ENCODE measurements at regions not wholly inside any gene's neighbourhood (a gene's known extent, or its start where the extent isn't known, plus 50 kb on each side); places are given as distances from the start of the nearest gene placed in this dataset.

DNA sequence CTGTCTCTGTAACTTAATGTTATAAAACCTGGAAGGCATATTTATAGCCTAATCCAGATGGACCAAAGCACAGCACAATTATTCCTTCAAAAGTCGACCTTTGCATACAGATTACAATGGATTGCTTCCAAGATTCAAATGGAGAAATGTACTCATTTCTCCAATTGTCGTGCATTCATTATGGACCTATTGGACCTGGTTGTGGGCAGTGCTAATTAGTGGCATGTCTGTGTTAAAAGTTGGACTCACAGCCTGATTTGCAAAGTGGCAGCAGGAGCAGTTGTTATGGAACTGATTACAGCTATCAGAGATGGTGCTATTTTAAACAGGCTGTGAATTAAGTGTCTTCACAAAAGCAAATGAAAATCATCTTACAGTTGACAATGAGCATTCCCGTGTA, 1529.3 kb upstream of the SLC10A2 start:
- no peak for DNase-seq (ENCODE audit: low read depth in 2 of 2)
- TF ChIP-seq, protein P1, sequence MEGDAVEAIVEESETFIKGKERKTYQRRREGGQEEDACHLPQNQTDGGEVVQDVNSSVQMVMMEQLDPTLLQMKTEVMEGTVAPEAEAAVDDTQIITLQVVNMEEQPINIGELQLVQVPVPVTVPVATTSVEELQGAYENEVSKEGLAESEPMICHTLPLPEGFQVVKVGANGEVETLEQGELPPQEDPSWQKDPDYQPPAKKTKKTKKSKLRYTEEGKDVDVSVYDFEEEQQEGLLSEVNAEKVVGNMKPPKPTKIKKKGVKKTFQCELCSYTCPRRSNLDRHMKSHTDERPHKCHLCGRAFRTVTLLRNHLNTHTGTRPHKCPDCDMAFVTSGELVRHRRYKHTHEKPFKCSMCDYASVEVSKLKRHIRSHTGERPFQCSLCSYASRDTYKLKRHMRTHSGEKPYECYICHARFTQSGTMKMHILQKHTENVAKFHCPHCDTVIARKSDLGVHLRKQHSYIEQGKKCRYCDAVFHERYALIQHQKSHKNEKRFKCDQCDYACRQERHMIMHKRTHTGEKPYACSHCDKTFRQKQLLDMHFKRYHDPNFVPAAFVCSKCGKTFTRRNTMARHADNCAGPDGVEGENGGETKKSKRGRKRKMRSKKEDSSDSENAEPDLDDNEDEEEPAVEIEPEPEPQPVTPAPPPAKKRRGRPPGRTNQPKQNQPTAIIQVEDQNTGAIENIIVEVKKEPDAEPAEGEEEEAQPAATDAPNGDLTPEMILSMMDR (IDR thresholded peaks at IDR 0.05; ENCODE audit: low read depth, low read length) = no peak
- no peak overlapping the region for H3K4me3 ChIP-seq (replicated peaks in 1 of 2; ENCODE audit: low read depth in 2 of 2, low read length in 2 of 2)

DNA sequence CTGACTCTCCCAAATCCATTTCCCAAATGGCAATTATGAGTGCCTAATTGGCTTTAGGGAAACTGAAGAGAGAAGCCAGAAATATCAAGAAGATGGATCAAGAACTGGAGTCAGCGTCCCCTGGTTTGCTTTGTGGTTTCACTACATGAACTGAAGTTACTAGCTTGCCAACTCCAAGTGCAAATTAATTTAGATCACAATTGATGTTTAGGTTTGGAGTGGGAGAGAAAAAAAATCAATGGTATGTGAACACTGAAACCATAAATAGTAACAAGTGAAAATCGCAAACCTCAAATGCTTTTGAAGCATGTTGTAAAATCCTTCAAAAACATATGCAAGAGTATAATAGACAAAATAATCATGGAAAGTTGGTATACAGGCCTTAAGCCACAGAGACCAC, 1528.6 kb upstream of the SLC10A2 start:
- no peak for DNase-seq (ENCODE audit: low read depth in 2 of 2)
- TF ChIP-seq, protein P1 (IDR thresholded peaks at IDR 0.05; ENCODE audit: low read depth, low read length) = no peak
- no peak overlapping the region for H3K4me3 ChIP-seq (replicated peaks in 1 of 2; ENCODE audit: low read depth in 2 of 2, low read length in 2 of 2)

DNA sequence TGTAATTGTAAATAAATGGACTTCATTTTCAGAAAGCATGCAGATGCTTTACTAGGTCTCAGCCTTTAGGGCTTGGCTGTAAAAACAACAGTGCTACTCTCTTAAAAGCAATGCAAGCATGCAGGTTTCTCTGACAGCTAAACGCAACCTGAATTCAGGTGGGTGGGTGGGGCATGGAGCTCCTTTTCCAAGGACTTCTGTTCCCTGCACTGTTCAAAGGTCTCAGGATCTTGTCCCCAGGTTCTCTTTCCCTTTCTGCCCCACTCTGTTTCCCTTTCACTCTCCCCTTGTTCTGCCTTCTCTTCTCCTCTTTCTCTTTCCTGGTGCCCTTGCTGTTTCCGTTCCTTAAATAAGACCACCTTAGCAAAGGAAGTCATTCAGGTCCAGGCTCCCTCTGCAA, 1527.5 kb upstream of the SLC10A2 start:
- no peak overlapping the region for H3K4me3 ChIP-seq (replicated peaks in 1 of 2; ENCODE audit: low read depth in 2 of 2, low read length in 2 of 2)
- TF ChIP-seq, protein P1 (IDR thresholded peaks at IDR 0.05; ENCODE audit: low read depth, low read length) = no peak

DNA sequence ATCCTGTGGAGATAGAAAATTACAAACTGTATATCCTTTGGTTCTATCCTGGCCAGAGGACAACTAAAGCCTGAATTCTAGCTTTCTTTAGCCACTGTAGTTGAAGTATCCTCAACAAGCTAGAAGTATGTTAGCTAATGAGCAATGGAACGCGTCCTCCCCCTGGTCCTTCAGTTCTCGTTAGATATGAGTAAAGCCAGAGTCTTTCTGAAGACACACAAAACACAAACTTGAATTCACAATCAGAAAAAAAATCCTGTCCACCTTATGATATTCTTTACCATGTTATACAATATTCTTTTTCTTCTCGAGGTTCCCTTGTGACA, 1527.0 kb upstream of the SLC10A2 start:
- TF ChIP-seq, protein P1 (IDR thresholded peaks at IDR 0.05; ENCODE audit: low read depth, low read length) = no peak
- no peak for DNase-seq (ENCODE audit: low read depth in 2 of 2)
- H3K4me3 ChIP-seq (replicated peaks in 1 of 2; ENCODE audit: low read depth in 2 of 2, low read length in 2 of 2) = no peak overlapping the region

More for the DNA sequence above, 1527.5 kb upstream of the SLC10A2 start:
- DNase-seq (ENCODE audit: low read depth in 2 of 2) = no peak

DNA sequence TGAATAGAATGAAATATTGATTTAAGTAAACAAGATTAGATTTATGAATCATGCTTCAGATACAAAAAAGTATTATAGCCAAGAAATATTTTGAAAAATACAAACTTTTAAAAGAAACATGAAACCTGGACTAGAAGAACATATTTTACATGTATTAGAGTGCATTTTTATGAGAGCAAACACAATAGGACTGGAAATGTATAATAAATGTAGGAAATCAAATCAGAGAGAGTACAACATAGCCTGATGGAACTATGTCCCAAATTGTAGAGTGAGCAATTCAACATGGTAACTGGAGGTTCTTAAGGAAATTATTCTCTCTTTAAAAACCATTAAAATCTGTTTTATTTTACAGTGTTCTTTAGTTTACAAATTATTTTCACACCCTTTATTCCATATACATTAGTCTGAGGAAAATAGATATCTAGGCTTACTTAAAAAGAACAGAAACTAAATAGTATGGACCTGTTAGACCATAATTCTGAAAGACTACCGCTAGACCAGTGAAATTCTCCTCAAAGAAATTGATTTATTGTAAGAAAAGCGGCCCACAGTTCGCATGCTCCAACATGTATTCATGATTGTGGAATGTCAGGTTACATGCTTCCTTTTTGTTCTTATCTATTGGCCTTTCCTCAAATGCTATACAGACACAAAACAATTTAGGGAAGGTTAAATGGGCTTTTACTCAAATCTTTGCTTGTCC, 1526.5 kb upstream of the SLC10A2 start:
- TF ChIP-seq, protein P1 (IDR thresholded peaks at IDR 0.05; ENCODE audit: low read depth, low read length) = no peak
- DNase-seq (ENCODE audit: low read depth in 2 of 2) = no peak
- H3K4me3 ChIP-seq (replicated peaks in 1 of 2; ENCODE audit: low read depth in 2 of 2, low read length in 2 of 2) = no peak overlapping the region

DNA sequence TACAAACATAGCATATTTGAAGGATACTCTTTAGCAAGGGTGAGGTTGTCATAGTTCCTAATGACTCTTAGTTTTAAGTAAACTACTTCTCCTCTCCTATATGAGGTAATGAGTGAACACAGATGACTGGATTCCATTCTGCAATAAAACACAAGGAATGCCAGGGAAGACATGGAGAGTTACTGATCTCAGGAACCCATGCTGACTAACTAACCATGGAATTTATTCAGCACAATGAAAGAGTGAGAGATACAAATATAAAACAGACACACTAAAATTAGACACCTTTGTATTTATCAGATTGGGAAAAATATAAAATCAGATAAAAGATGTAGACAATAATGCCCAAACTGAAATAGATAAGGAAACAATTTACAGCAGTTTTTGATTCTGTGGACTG, 1525.9 kb upstream of the SLC10A2 start:
- H3K4me3 ChIP-seq (replicated peaks in 1 of 2; ENCODE audit: low read depth in 2 of 2, low read length in 2 of 2) = no peak overlapping the region
- TF ChIP-seq, protein P1 (IDR thresholded peaks at IDR 0.05; ENCODE audit: low read depth, low read length) = no peak
- DNase-seq (ENCODE audit: low read depth in 2 of 2) = peak; percentile 24 to 70
